AG10803 (cell line): ENCODE measurements at regions not wholly inside any gene's neighbourhood (a gene's known extent, or its start where the extent isn't known, plus 50 kb on each side); places are given as distances from the start of the nearest gene placed in this dataset.

Source experiments
- DNase-seq: peaks from one replicate; pipeline ENCODE4 v3.0.0; 2010; ENCODE audit warnings: low read depth
- H3K4me3 ChIP-seq: 2 replicates; pipeline ENCODE4 v1.5.1; 2011; ENCODE audit warnings: mild to moderate bottlenecking, low read length, control low read depth
- CTCF ChIP-seq: conservative IDR thresholded peaks from 2 replicates; pipeline ENCODE4 v1.5.1; 2011; ENCODE audit warnings: mild to moderate bottlenecking, low read length, control low read depth, inconsistent platforms

- DNase-seq, result no peak
- H3K4me3 ChIP-seq, result no peak overlapping the region
- TF ChIP-seq CTCF, result no peak
These were observed 196.6 kb downstream of the COX7C start for GRCh38 chr5:86814315-86814714.

GRCh38 chr5:86814907-86815306 is 197.2 kb downstream of the COX7C start:
- no peak for DNase-seq
- TF ChIP-seq CTCF, result no peak
- no peak overlapping the region for H3K4me3 ChIP-seq

- DNase-seq, result no peak
- TF ChIP-seq CTCF, result no peak
- no peak overlapping the region for H3K4me3 ChIP-seq
These were observed 206.9 kb downstream of the COX7C start for GRCh38 chr5:86824637-86825036.

GRCh38 chr5:86831128-86831527 is 213.4 kb downstream of the COX7C start:
- no peak overlapping the region for H3K4me3 ChIP-seq
- no peak for DNase-seq
- no peak for TF ChIP-seq CTCF

- DNase-seq, result no peak
- no peak for TF ChIP-seq CTCF
- no peak overlapping the region for H3K4me3 ChIP-seq
These were observed 216.1 kb downstream of the COX7C start for GRCh38 chr5:86833868-86834267.

GRCh38 chr5:86837610-86838009 is 219.9 kb downstream of the COX7C start:
- H3K4me3 ChIP-seq, result no peak overlapping the region
- no peak for DNase-seq
- TF ChIP-seq CTCF, result no peak

GRCh38 chr5:86838083-86838482 is 220.3 kb downstream of the COX7C start:
- no peak for DNase-seq
- no peak for TF ChIP-seq CTCF
- H3K4me3 ChIP-seq, result no peak overlapping the region
